ENCODE measurements at regions not wholly inside any gene's neighbourhood (a gene's known extent, or its start where the extent isn't known, plus 50 kb on each side); places are given as distances from the start of the nearest gene placed in this dataset.

- Histone ChIP-seq H2AFZ (ENCODE audit: low read depth) (no peak overlapping the region), H3K4me2 (no peak overlapping the region), H3K79me2 (ENCODE audit: insufficient read depth, low read depth) (no peaks in the 10 kb centered on the region), H3K9ac (no peak overlapping the region), H3K36me3 (ENCODE audit: insufficient read depth) (no peaks in the 10 kb centered on the region), H3K27ac (no peak overlapping the region), H3K27me3 (ENCODE audit: insufficient read depth, low read depth) (no peaks in the 10 kb centered on the region), H4K20me1 (ENCODE audit: insufficient read depth) (no peaks in the 10 kb centered on the region), H3K4me1 (ENCODE audit: low read depth, poor library complexity, severe bottlenecking) (no peaks in the 10 kb centered on the region), H3K4me3 (IDR thresholded peaks at IDR 0.05; ENCODE audit: insufficient read depth, low read depth, low read length) (no peak overlapping the region)
- no peak for TF ChIP-seq CTCF (conservative IDR thresholded peaks at IDR 0.05; ENCODE audit: low read depth, low read length)
These were observed 573.7 kb upstream of the NXPH2 start for GRCh38 chr2:139353874-139354273.

GRCh38 chr2:139317259-139317658, 537.1 kb upstream of the NXPH2 start:
- TF ChIP-seq CTCF (conservative IDR thresholded peaks at IDR 0.05; ENCODE audit: low read depth, low read length) = no peak
- H3K9ac ChIP-seq = no peak overlapping the region
- H3K79me2 ChIP-seq (ENCODE audit: insufficient read depth, low read depth) = no peaks in the 10 kb centered on the region
- no peak overlapping the region for H2AFZ ChIP-seq (ENCODE audit: low read depth)
- no peaks in the 10 kb centered on the region for H4K20me1 ChIP-seq (ENCODE audit: insufficient read depth)
- H3K4me2 ChIP-seq = no peak overlapping the region
- H3K27me3 ChIP-seq (ENCODE audit: insufficient read depth, low read depth) = no peaks in the 10 kb centered on the region
- no peak overlapping the region for H3K4me3 ChIP-seq (IDR thresholded peaks at IDR 0.05; ENCODE audit: insufficient read depth, low read depth, low read length)
- no peaks in the 10 kb centered on the region for H3K36me3 ChIP-seq (ENCODE audit: insufficient read depth)
- no peaks in the 10 kb centered on the region for H3K4me1 ChIP-seq (ENCODE audit: low read depth, poor library complexity, severe bottlenecking)
- H3K27ac ChIP-seq = no peak overlapping the region

- no peak overlapping the region for H3K4me3 ChIP-seq (IDR thresholded peaks at IDR 0.05; ENCODE audit: insufficient read depth, low read depth, low read length)
- no peak for TF ChIP-seq CTCF (conservative IDR thresholded peaks at IDR 0.05; ENCODE audit: low read depth, low read length)
- H3K4me1 ChIP-seq (ENCODE audit: low read depth, poor library complexity, severe bottlenecking) = no peaks in the 10 kb centered on the region
- H4K20me1 ChIP-seq (ENCODE audit: insufficient read depth) = no peaks in the 10 kb centered on the region
- H3K27ac ChIP-seq = no peak overlapping the region
- no peaks in the 10 kb centered on the region for H3K36me3 ChIP-seq (ENCODE audit: insufficient read depth)
- no peak overlapping the region for H2AFZ ChIP-seq (ENCODE audit: low read depth)
- no peak overlapping the region for H3K9ac ChIP-seq
- no peaks in the 10 kb centered on the region for H3K79me2 ChIP-seq (ENCODE audit: insufficient read depth, low read depth)
- H3K4me2 ChIP-seq = no peak overlapping the region
- no peaks in the 10 kb centered on the region for H3K27me3 ChIP-seq (ENCODE audit: insufficient read depth, low read depth)
These were observed 533.9 kb upstream of the NXPH2 start for GRCh38 chr2:139314059-139314458.

GRCh38 chr2:139296672-139297209, 516.6 kb upstream of the NXPH2 start:
- no peak overlapping the region for H3K27ac ChIP-seq
- H3K4me3 ChIP-seq (IDR thresholded peaks at IDR 0.05; ENCODE audit: insufficient read depth, low read depth, low read length) = no peak overlapping the region
- no peaks in the 10 kb centered on the region for H4K20me1 ChIP-seq (ENCODE audit: insufficient read depth)
- H3K9ac ChIP-seq = no peak overlapping the region
- no peak overlapping the region for H2AFZ ChIP-seq (ENCODE audit: low read depth)
- no peaks in the 10 kb centered on the region for H3K36me3 ChIP-seq (ENCODE audit: insufficient read depth)
- H3K4me1 ChIP-seq (ENCODE audit: low read depth, poor library complexity, severe bottlenecking) = no peaks in the 10 kb centered on the region
- H3K79me2 ChIP-seq (ENCODE audit: insufficient read depth, low read depth) = no peaks in the 10 kb centered on the region
- TF ChIP-seq CTCF (conservative IDR thresholded peaks at IDR 0.05; ENCODE audit: low read depth, low read length) = no peak
- H3K27me3 ChIP-seq (ENCODE audit: insufficient read depth, low read depth) = no peaks in the 10 kb centered on the region
- no peak overlapping the region for H3K4me2 ChIP-seq
